ENCODE measurements at regions not wholly inside any gene's neighbourhood (a gene's known extent, or its start where the extent isn't known, plus 50 kb on each side); places are given as distances from the start of the nearest gene placed in this dataset.
"Not testable (repeated sequence)": the region's sequence is repeated elsewhere in the genome, so short reads cannot be mapped to it uniquely, and the experiment has no call there.

DNA sequence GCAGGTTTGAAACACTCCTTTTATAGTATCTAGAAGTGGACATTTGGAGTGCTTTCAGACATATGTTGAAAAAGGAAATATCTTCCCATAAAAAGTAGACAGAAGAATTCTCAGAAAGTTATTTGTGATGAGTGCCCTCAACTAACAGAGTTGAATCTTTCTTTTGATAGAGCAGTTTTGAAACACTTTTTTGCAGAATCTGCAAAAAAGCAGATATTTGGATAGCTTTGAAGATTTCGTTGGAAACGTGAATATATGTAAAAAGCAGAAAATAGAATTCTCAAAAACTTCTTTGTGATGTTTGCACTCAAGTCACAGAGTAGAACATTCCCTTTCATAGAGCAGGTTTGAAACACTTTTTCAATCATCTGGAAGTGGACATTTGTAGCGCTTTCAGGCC lies 676.4 kb upstream of the ZNF337 start:
- not testable (repeated sequence) for DNase-seq

DNA sequence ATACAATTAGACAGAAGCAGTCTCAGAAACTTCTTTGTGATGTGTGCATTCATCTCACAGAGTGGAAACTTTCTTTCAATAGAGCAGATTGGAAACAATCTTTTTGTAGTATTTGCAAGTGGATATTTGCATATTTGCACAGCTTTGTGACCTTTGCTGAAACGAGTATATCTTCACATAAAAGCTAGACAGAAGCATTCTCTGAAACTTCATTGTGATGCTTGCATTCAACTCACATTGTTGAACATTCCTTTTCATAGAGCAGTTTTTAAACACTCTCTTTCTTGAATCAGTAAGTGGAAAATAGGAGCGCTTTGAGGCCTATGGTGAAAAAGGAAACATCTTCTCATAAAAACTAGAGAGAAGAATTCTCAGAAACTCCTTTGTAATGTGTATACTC lies 657.9 kb upstream of the ZNF337 start:
- DNase-seq, result no peak

DNA sequence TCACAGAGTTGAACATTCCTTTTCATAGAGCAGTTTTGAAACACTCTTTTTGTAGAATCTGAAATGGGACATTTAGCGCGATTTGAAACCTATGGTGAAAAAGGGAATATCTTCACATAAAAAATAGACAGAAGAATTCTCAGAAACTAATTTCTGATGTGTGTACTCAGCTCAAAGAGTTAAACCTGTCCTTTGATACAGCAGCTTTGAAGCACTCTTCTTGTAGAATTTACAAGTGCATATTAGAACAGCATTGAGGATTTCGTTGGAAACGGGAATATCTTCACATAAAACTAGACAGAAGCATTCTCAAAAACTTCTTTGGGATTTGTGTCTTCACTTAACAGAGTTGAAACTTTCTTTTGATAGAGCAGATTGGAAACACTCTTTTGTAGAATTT lies 650.7 kb upstream of the ZNF337 start:
- DNase-seq, result no peak

DNA sequence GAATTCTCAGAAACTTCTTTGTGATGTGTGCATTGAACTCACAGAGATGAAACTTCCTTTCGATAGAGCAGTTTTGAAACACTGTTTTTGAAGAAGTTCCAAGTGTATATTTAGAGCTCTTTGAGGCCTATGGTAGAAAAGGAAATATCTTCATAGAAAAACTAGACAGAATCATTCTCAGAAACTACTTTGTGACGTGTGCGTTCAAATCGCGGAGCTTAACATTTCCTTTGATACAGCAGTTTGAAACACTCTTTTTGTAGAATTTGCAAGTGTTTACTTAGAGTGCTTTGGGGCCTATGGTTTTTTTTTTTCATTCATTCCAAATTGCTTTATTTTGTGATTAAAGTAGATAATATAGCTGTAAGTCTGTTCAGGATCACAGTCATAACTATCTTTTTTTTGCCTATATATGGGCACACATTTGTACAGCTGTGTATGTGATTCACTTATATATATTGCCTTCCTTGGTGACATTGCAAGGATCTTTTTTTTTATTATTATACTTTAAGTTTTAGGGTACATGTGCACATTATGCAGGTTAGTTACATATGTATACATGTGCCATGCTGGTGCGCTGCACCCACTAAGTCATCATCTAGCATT lies 643.9 kb upstream of the ZNF337 start:
- not testable (repeated sequence) for DNase-seq

DNA sequence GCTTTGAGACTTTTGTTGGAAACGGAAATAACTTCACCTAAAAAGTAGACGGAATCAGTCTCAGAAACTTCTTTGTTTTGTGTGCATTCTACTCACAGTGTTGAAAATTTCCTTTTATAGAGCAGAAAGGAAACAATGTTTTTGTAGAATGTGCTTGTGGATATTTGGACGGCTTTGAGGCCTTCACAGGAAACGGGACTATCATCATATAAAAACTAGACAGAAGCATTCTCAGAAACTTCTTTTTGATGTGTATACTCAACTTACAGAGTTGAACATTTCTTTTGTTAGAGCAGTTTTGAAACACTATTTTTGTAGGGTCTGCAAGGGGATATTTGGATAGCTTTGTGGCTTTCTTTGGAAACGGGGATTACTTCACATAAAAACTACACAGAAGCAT lies 627.5 kb upstream of the ZNF337 start:
- DNase-seq, result no peak

DNA sequence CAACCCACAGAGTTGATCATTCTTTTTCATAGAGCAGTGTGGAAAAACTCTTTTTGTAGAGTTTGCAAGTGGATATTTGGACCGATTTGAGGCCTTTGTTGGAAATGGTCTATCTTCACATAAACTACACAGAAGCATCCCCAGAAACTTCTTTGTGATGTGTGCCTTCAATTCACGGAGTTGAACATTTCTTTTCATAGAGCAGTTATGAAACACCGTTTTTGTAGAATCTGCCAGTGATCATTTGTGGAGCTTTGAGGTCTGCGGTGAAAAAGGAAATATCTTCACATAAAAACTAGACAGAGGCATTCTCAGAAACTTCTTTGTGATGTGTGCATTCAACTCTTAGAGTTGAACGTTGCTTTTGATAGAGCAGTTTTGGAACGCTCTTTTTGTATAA lies 618.4 kb upstream of the ZNF337 start:
- no peak for DNase-seq

DNA sequence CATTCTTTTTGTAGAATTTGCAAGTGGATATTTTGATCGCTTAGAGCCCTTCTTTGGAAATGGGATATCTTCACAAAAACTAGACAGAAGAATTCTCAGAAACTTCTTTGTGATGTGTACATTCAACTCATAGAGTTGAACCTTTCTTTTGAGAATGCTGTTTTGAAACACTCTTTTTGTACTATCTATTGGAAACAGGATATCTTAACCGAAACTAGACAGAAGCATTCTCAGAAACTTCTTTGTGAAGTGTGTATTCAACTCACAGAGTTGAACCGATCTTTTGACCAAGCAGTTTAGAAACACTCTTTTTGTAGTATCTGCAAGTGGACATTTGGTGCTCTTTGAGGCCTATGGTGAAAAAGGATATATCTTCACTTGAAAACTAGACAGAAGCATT lies 613.1 kb upstream of the ZNF337 start:
- DNase-seq, result not testable (repeated sequence)

DNA sequence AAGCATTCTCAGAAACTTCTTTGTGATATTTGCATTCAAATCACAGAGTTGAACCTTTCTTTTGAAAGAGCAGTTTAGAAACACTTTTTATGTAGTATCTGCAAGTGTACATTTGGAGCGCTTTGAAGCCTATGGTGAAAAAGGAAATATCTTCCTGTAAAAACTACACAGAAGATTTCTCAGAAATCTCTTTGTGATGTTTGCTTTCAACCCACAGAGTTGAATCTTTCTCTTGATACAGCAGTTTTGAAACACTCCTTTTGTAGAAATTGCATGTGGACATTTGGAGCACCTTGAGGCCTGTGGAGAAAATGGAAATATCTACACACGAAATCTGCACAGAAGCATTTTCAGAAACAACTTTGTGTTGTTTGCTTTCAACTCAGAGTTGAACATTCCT lies 612.3 kb upstream of the ZNF337 start:
- no peak for DNase-seq

DNA sequence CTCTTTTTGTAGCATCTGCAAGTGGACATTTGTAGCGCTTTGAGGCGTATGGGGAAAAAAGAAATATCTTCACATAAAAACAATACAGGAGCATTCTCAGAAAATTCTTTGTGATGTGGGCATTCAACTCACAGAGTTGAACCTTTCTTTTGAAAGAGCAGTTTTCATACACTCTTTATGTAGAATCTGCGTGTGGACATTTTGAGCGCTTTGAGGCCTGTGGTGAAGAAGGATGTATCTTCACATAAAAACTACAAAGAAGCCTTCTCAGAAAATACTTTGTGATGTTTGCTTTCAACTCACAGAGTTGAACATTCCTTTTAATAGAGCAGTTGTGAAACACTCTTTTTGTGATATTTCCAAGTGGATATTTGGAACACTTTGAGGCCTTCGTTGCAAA lies 598.4 kb upstream of the ZNF337 start:
- no peak for DNase-seq

DNA sequence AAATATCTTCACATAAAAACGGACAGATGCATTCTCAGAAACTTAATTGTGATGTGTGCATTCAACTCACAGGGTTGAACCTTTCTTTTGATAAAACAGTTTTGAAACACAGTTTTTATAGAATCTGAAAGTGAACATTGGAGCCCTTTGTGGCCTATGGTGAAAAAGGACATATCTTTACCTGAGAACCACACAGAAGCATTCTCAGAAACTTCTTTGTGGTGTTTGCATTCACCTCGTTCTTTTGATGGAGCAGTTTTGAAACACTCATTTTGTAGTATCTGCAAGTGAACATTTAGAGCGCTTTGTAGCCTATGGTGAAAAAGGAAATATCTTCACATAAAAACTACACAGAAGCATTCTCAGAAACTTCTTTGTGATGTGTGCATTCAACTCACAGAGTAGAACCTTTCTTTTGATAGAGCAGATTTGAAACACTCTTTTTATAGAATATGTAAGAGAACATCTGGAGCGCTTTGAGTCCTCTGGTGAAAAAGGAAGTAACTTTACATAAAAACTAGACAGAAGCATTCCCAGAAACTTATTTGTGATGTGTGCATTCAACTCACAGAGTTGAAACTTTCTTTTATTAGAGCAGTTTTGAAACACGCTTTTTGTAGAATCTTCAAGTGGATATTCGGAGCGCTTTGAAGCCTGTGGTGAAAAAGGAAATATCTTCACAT lies 591.9 kb upstream of the ZNF337 start:
- DNase-seq, result not testable (repeated sequence)

DNA sequence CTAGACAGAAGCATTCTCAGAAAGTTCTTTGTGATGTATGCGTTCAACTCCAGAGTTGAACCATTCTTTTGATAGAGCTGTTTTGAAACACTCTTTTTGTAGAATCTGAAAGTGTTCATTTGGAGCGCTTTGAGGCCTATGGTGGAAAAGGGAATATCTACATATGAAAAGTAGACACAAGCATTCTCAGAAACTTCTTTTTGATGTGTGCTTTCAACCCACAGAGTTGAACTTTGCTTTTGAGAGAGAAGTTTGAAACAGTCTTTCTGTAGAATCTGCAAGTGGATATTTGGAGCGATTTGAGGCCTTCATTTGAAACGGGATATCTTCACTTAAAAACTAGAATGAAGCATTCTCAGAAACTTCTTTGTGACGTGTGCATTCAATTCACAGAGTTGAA lies 582.6 kb upstream of the ZNF337 start:
- DNase-seq, result no peak

DNA sequence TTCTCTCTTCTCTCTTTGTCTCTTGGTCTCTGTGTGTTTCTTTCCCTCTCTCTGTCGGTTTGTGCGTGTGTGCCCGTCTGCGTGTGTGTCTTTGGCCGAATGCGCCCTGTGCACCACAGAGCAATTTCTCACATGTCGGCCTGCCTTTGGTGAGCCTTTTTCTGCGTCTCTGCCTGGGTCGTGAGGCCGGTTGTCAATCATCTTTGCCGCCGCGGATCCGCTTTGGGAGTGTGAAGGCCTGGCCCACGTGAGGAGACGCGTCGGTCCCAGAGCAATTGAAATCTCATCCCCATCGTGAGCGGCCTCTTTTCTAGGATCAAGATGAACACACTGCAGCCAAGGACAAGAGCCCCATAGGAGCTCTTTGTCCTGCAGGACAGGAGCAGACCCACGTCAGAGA lies 580.7 kb upstream of the ZNF337 start:
- DNase-seq, result no peak

DNA sequence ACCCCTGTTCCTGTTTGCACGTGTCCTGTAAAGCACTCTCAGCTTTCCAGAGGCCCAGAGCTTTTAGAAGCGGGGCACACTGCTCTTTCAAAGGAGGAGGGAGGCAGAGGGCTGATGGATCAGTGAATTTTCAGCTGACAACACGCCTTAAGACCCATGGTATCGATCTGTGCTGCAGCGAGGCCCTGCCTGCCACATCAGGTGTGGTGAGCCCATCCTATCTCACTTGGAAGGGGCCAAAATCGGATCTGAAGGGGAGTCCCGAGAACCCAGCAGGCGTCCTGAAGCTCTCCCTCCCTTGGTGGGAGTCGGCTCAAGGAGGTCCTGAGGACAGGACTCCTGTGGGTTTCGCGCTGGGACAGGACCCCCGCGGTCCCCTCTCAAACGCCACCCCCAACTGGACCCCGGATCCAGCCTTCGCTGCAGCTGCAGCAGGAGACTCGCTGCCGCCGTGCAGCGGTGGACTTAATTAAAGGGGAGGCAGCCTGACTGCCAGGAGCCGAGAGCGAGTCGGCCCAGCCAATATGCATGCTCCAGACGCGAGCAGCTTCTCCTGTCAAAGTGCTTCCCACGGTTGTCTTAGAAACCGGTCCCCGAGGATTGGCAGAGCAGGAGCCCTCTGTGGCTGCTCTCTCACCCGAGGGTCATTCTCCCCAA lies 580.0 kb upstream of the ZNF337 start:
- no peak for DNase-seq

DNA sequence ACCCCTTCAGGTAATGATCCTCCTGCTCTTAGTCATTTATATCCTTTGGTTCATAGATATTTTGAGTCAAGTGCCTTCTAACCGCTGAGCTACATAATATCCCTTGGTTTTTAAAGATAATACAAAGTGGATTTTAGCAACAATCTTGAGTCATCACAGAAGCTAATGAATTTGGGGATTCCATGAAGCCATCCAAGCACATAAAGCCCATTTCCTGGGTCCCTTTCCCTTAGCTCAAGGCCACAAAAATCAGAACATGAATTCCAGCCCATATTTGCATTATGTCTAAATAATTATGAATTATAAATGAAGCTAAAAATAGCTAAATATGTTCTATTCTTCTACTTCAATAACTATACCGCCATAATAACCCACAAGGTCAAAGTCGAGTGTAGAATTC lies 572.1 kb upstream of the ZNF337 start:
- DNase-seq, result not testable (repeated sequence)

DNA sequence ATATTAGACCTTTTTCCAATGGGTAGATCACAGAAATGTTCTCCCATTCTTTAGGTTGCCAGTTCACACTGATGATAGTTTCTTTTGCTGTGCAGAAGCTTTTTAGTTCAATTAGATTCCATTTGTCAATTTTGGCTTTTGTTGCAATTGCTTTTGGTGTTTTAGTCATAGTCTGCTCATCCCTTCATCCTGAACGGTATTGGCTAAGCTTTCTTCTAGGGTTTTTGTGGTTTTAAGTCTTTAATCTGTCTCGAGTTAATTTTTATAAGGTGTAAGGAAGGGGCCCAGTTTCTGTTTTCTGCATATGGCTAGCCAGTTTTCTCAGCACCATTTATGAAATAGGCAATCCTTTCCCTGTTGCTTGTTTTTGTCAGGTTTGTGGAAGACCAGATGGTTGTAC lies 564.3 kb upstream of the ZNF337 start:
- DNase-seq, result not testable (repeated sequence)

DNA sequence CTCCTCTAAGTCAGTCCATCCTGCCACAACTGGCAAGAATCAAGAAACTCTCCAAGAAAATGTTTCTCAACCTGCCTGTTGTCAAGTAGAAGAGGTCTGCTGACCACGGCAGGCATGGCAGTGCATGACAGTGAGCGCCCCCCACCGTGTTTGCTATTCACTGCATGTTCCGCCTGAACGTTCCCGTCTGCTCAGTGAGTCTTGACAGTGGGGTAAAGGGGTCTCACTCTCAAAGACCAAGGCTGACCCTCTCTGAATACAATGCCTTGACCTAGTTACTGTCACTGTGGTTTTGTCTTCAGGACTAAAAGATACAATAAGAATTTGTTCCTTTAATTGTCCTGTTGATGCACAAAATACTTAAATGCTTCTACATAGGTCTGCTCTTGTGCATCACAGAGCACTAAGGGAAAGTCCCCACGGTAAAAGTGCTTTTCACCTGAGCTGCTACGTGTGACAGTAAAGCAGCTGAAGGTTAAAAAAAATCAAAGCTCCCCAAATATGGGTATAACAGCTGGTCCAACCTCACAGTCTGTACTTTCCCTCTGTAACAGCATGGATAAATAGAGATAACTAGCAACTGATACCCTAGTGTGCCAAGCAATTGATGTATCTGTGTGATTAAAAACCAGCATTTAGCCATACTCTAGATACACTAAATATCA lies 555.8 kb upstream of the ZNF337 start:
- not testable (repeated sequence) for DNase-seq

DNA sequence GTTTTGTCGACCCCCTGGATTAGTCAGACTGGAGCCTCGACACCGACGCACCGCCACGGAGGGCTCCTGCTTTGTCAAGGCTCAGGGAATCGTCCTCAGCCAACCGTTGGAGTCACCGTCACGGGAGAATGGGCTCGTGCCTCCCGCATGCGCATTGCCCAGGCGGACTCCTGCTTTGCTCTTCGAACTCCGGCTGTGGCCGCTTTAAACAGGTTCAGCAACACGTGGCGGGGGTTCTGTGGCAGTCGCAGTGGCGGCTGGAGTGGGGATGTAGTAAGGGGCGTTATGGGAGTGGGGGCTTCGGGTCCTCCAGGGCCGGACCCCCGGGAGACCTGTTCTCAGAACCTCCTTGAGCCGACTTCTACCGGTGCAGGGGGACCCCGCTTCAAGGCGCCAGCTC lies 554.7 kb upstream of the ZNF337 start:
- not testable (repeated sequence) for DNase-seq

DNA sequence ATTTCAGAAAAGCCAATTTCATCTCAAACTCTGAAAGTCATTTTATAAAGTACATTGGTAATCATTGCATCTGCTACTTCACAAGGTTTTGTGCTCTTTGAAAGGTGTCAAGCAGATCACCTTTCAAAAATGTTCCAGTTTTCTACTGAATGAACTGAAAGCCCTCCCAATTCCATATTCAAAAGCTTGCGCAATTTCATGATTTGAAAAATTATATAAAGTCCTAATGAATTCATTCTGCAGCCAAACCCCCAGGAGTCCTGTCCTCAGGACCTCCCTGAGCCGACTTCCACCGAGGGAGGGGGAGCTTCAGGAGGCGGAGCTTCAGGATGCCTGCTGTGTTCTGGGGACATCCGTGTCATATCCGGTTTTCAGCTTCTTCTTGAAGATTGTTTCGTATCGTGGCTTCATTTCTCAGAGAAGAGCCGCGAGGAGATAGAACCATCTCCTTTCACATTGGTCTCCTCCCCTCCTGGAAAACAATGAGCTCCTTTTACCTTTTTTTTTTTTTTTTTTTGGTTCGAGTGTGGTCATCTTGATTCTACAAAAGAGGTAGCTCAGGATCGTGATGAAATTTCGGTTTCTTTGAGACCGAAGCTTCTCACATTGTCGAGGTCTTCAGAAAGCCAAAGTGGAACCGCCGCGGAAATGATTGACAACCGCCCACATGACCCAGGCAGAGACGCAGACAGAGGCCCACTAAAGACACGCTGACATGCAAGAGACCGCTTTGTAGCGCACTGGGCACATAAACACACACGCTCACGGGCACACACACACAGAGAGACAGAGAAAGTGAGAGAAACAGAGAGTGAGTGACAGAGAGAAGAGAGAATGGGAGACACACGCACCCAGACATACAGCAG lies 553.8 kb upstream of the ZNF337 start:
- not testable (repeated sequence) for DNase-seq

DNA sequence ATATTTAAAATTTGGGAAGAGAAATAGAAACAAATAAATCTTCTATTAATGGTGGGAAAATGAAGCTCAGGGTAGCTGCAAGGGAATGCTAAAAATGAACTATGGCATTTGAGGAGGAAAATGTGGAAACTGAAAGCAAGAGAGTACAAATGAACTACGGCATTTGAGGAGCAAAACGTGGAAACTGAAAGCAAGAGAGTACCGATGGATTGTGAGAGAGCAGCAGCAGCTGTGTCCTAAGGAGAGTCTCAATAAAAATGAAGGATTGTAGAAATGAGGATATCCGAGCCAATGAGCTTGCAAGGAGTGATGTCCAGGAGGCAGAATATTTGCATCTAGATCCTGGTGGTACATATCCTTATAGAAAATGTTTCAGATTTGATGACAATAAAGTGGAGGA lies 547.1 kb upstream of the ZNF337 start:
- no peak for DNase-seq

DNA sequence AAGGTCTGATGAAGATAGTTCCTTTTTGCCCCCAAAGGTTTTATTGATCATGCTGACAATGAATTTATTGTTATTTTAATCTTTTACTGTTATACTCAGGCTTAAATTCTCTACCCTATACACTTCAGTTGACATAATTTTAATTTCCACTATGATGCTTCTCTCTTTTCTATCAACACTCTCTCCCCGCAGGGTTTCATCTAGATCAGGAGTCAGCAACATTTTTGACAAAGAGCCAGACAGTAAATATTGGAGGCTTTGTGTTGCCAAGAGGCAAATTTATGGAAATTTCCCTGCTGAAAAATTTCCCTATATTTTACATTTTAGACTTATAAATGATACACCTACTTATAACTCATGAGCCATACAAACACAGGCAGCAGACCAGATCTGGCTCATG lies 524.0 kb upstream of the ZNF337 start:
- not testable (repeated sequence) for DNase-seq

DNA sequence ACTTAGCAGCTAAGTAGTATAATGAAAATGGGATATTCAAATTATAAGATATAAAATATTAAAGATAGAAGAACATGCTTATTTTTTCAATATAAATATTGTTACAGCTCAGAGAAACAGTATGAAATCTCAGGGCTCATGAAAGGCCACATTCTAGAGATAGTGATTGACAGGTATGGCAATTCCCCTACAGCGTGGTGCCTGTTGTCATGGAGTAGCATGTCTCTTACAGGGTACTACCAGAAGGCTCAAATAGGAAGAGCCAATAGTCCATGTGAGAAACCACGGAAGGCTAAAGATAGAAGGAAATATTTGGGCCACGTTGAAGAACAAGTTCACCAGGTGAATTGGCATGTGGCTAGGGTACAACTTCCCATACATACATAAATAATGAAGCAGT lies 522.9 kb upstream of the ZNF337 start:
- DNase-seq, result not testable (repeated sequence)

DNA sequence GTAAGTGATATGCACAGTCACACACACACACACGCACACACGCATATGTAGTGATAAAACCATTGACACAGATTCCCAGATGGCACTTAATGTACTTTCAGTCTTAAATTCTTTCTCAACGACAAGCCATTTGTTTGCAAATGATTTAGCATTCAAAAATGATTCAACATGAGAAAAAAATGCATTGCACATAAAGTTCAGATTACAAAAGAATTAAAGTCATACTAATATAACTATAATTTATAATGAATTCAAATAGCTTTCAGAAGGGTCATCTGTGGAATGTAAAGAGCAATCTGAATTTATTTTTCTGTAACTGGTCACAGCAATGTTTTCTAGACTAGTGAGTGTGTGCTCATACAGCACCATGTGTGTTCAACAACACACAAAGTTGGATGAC lies 521.6 kb upstream of the ZNF337 start:
- DNase-seq, result no peak

DNA sequence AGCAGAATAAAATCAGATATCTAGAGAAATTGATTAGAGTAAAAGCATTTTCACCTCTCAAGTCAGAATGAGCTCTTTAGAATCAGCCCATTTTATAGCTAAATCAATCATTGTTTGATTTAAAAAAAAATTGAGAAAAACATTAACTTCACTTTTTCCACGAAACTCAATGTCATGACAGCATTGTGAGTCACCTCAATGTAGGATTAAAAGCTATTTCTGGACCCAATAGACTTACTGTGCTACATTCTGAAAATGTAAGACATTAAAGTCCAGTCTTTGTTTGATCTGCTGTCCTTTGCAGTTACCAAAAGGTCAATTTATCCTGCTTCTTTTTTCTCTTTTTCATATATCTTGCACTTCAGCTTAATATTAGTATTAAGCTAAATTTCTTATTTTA lies 519.4 kb upstream of the ZNF337 start:
- no peak for DNase-seq
